ENCODE measurements at regions not wholly inside any gene's neighbourhood (a gene's known extent, or its start where the extent isn't known, plus 50 kb on each side); places are given as distances from the start of the nearest gene placed in this dataset.

DNA sequence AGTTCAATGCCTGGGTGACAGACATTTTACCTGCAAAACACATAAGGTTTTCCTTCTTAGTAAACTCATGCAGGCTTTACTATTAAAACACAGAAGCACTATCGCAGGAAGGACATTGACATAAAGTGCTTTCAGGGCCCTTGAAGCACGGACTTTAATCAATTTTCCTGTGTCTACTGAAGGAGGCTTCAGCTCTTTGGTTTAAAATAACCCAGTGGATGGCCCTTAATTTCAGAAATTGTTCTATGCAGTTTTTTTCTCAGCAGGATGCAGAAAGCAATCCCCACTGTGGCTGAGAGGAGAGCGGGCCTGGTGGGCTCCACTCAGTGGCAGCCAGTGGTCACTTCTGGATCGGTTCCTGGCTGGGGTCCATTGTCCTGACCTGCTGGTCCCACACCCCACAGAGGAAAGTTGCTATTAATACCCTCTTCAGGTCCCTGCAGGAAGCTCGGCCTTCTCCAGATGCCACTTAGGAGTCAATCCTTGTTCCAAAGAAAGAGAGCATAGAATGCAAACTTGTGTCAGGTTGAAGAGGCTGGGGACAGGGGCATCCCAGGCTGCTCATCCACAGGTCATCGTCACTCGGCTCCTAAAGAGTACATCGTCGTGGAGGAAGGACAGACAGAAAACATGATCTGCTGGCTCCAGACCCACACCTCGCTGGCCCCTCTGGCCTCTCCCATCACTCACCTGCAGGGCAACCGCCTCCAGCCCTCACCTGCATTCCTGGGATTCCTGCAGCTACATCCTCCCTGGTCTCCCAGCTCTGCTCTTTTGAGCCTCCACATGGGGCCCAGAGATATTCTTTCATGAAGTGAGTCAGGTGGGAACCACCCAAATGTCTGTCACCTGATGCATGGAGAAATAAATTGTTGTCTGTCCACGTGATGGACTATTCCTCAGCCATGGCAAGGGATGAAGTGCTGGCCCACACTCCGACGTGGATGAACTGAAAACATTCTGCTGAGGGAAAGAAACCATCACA lies 153.1 kb downstream of the PSMG1 start:
- in situ Hi-C loops (cut with MboI; ENCODE audit: low sequenced_read_pairs), result no loop called here

DNA sequence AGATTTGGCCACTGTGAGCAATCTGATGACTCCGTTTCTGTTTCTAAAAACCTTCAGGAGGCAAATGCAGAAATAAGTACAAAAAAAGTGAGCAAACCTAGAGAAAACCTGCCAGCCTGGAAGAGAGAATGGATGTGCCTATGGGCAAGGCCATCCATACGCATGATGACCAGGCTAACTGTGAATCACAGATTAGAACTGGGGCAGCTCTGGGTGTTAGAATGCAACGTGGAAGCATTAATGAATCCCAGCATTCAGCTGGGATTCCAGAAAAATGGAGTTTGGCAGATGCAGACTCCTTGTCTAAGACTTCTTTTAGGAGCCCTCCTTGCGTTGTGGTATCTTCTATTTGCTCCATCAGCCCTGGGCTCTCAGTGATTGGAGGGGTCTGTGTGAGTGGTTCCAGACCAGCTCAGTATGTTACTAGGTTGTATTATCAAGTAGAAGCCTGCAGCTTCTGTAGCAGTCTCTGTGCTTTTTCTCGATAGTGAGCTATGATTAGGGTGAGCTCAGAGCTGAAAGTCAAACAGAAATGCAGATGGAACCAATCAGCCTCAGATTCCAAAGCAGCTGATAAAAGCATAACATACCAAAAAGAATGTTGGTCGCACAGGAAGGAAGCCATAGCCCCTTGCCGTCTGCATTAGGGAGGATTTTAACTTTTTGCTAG lies 154.0 kb downstream of the PSMG1 start:
- in situ Hi-C loops (cut with MboI; ENCODE audit: low sequenced_read_pairs), result no loop called here

DNA sequence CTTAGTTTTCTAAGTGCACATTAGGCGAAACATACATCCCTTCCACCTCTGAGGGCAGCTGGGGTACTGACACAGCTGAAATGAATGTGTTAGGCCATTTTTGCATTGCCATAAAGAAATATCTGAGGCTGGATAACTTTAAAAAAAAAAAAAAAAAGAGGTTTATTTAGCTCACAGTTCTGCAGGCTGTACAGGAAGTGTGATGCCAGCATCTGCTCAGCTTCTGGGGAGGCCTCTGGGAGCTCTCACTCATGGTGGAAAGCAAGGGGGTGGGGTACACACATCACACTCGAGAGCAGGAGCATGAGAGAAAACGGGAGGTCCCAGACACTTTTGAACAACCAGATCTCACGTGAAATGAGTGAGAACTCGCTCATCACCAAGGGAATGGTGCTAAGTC lies 158.1 kb downstream of the PSMG1 start:
- in situ Hi-C loops (cut with MboI; ENCODE audit: low sequenced_read_pairs), result no loop called here

DNA sequence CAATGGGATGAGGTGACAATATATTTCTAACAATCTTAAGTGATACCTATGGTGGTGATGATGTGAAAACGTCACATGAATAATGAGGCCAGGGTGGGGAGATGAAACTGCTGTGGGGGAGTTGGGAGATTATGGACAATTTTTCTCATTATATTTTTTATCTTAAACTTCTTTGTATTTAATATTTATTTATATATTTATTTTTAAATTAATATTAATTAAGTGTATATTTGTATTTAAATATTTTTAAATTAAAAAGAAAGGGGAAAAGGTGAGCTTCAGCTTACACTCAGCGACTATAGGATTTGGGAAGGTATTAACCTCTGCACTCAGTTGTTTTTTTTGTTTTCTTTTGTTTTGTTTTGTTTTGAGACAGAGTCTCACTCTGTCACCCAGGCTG lies 158.7 kb downstream of the PSMG1 start:
- in situ Hi-C loops (cut with MboI; ENCODE audit: low sequenced_read_pairs), result no loop called here

DNA sequence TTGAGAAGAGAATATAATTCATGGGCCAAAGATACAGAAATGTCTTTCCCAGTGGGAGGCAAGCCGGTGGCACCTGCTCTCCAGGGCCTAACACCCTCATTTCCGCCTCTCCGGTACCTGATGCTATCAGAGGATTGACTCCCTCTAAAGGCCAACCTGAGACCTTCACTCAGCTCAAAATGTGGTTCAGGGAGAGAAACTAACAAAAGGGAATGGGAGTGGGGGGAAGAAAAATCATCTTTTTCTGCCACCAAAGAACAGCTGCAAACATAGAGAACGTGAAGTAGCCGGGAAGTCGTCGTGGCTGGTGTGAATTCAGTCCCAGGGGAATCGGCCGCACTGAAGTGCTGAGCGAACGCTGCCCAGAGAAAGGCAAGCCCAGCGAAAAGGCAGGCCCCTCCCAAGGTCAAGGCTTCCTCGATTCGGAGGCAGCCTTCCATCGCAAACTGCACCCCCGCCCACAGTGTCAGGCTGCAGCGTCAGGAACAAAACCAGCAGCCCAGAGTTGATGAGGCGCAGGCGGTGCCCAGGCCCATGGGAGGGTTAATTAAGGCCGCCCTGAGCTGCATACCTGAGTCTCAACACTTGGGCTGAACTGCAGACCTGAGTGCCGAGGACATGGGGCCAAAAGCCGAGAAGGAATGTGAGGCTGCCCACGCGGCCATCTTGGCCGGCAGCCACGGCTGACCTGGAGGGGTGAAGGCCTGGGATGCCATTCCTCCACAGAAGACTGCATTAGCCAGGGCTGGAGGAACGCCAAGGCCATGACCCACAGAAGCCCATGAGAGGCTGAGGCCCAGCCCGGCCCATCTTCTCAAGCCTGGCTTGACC lies 160.2 kb downstream of the PSMG1 start:
- in situ Hi-C loops (cut with MboI; ENCODE audit: low sequenced_read_pairs), result no loop called here

DNA sequence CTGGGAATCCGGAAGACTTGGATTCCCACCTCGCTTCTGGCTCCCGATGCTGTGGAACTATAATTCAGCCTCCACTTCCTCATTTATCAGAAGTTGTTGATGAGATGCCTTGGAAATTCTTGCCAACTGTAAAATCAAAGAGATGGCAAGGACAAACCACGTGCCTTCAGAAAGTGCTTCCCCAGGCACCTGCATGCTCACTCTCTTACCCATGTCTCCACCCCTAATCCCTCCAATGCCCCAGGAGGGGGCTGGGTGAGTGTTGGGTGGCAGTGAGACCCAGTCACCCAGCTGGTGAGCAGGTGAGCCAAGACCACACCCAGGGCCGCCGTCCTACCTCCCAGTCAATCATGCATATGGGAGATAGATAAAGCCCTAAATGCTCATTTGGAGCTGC lies 160.8 kb downstream of the PSMG1 start:
- in situ Hi-C loops (cut with MboI; ENCODE audit: low sequenced_read_pairs), result no loop called here

GRCh38 chr21:39022035-39022434 lies 161.2 kb downstream of the PSMG1 start:
- in situ Hi-C loops (cut with MboI; ENCODE audit: low sequenced_read_pairs), result no loop called here

DNA sequence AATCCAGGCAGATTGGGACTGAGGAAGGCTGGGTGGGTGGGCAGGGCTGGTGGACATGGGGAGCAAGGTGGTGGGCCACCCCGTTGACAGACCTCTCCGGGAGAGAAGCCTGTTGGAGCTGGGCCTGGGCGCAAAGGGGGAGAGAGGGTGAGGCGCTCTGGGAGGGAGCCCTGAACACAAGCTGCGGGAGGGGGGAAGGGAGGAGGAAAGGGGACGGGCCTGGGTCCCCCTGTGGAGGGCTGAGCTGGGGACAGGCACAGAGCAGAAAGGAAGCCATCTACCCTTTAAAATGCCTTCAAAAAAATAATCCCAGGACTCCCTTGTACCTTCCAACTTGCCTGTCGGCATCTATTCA lies 161.8 kb downstream of the PSMG1 start:
- in situ Hi-C loops (cut with MboI; ENCODE audit: low sequenced_read_pairs), result no loop called here

DNA sequence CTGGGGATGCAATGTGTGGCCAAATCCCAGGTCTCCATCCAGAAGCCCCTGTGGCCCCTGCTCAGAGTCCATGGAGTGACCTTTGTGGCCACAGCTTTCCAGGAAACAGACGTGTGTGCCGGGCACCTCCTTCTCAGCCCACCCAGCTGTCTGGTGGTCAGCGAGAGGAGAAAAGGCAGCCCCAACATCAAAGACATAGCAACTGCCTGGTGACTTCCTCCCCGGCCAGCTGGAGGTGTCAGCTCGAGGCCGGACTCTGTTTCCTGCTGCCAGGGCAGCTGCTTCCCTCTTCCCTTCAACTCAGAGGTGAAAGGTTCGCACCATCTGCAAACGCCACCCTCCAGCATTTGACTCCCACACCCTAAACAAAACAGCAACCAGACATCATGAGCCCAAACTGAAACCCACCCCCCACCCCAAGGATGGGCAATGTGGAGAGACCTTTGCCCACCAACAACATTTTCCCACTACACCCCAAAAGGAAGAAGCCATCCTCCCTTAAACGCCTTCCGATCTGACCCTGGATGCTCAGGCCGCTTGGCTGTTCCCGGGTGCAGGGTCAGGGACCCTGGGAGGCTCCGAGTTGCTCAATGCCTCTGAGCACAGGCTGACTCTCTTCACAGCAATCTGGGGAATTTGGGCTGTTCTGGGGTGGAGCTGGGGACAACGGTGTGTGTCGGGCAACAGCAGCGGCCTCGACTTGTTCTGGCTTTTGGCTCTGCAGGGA lies 162.3 kb downstream of the PSMG1 start:
- in situ Hi-C loops (cut with MboI; ENCODE audit: low sequenced_read_pairs), result no loop called here

DNA sequence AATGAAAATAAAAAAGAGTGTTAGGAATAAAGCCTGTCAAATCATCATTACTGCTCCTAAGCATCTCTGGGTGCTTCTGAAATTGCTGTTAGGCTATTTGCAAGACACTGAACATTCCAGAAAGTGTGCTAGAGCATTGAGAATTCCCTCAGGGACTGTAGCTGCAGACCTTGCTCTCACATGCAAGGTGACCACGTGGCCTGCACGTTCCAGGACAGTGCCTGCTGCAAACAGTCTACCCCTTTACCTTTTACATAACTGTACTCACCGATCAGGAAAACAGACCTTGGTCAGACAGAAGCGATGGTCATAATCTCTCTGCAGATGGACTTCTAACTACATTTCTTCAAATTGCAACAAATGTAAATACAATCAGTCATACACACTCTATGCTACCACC lies 164.5 kb downstream of the PSMG1 start:
- in situ Hi-C loops (cut with MboI; ENCODE audit: low sequenced_read_pairs), result no loop called here

GRCh38 chr21:39016740-39017315 lies 166.4 kb downstream of the PSMG1 start:
- in situ Hi-C loops (cut with MboI; ENCODE audit: low sequenced_read_pairs), result no loop called here

- in situ Hi-C loops (cut with MboI; ENCODE audit: low sequenced_read_pairs), result no loop called here
Observed at GRCh38 chr21:39014747-39015146, 168.5 kb downstream of the PSMG1 start.

- in situ Hi-C loops (cut with MboI; ENCODE audit: low sequenced_read_pairs), result no loop called here
Observed at GRCh38 chr21:39012326-39013230, 170.7 kb downstream of the PSMG1 start.

GRCh38 chr21:39011911-39012310 lies 171.3 kb downstream of the PSMG1 start:
- in situ Hi-C loops (cut with MboI; ENCODE audit: low sequenced_read_pairs), result no loop called here

- in situ Hi-C loops (cut with MboI; ENCODE audit: low sequenced_read_pairs), result no loop called here
Observed at GRCh38 chr21:39010629-39011404, 172.4 kb downstream of the PSMG1 start.

- in situ Hi-C loops (cut with MboI; ENCODE audit: low sequenced_read_pairs), result no loop called here
Observed at GRCh38 chr21:39009587-39010225, 173.5 kb downstream of the PSMG1 start.

GRCh38 chr21:39007985-39008384 lies 175.3 kb downstream of the PSMG1 start:
- in situ Hi-C loops (cut with MboI; ENCODE audit: low sequenced_read_pairs), result no loop called here

- in situ Hi-C loops (cut with MboI; ENCODE audit: low sequenced_read_pairs), result no loop called here
Observed at GRCh38 chr21:39007532-39007931, 175.7 kb downstream of the PSMG1 start.
